ENCODE measurements at regions not wholly inside any gene's neighbourhood (a gene's known extent, or its start where the extent isn't known, plus 50 kb on each side); places are given as distances from the start of the nearest gene placed in this dataset.

DNA sequence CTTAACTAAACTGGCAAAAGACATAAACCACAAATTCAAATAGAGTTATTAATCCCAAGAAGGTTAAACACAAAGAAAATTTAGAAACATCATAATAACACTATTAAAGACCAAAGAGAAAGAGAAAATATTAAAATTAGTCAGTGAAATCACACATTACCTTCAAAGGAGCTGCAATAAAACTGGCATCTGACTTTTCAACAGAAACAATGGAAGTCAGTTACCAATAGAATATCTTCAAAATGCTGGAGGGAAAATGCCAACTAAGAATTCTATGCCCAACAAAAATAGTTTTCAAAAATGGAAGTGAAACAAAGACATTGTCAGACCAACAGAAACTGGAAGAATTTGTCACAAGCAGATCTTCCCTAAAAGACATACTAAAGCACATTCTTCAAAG is 68.7 kb upstream of the RNF7 start:
- no peak for DNase-seq (ENCODE audit: low read depth, low spot score)

DNA sequence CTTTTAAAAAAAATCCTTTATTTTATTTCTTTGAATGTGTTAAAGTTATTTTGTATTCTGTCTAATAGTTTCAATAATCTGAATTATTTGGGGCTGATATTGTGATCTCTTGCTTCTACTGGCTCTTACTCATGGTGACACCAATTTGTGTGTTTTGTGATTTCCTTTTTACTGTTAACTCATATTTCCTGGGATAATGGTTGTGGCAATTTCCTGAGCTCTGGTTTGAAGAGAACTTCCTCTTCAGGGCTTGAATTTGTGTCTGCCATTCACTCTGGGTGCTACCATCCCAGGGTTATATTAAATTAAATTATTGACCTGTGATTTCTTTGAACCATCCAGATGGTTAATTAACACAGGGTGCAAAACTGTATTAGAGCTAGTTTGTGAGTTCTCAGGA is 60.4 kb upstream of the RNF7 start:
- no peak for DNase-seq (ENCODE audit: low read depth, low spot score)

DNA sequence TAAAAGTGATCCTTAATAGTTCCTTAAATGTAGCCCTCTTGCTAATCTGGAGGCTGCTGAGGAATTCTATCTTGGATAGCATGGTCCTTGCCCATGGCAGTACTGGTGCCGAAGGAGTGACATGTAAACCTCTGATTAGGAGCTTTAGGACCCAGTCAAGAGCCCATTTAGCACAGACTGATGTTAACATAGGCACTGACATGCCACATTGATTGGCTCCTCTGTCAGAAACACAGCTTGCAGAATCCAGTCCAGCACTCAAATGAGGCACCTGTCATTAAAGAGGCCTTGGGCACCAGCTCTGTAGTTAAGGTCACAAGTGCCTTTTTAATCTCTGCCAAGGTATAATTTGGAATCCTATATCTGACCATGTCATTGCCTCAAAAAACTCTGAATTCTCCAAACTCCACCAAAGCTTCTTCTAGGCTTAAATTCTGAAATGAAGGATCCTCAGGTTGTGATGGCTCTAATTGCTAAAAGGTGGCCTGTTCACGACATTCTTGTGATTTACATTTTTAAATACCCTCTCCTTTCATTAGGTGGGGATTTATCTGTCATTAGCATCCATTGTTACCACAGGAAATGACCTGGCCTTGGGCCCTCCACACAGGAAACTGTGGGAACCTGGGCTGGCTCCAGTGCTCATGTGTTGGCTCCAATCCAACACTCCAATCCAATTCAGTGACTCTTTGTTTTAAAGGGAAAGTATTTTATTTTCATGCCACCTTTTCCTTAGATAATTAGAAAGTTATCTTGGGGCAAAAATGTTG is 57.3 kb upstream of the RNF7 start:
- peak; percentile 64 for DNase-seq (ENCODE audit: low read depth, low spot score)

DNA sequence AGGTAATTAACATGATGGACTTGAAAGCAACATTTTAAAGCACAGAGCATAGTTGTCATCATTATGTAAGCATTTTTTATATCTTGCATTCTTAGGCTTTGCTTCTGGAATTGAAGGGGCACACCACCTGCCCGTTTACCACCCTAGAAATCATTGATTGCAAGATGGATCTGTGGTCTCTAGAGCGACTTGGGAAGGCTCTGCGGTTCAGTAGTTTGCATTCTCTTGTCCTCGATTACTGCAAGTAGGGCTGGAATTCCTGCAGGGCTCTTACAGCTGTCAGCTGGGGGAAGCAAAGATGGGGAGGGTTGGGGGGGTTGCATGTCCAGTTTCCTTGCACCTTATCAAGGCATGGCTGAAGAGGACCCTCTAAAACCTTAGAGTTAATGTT is 56.7 kb upstream of the RNF7 start:
- DNase-seq (ENCODE audit: low read depth, low spot score) = no peak

DNA sequence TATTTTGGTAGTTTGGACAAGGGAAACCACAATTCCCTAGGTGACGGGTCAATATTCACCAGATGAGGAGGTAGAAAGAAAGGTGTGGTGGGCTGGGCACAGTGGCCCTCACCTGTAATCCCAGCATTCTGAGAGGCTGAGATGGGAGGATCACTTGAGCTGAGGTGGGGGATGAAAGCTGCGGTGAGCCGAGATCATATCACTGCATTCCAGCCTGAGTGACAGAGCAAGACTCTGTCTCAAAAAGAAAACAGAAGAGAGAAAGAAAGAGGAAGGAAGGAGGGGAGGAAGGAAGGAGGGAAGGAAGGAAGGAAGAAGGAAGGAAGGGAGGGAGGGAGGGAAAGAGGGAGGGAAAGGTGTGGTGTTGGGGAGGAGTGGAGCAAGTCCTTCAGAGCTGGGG is 56.1 kb upstream of the RNF7 start:
- DNase-seq (ENCODE audit: low read depth, low spot score) = no peak

DNA sequence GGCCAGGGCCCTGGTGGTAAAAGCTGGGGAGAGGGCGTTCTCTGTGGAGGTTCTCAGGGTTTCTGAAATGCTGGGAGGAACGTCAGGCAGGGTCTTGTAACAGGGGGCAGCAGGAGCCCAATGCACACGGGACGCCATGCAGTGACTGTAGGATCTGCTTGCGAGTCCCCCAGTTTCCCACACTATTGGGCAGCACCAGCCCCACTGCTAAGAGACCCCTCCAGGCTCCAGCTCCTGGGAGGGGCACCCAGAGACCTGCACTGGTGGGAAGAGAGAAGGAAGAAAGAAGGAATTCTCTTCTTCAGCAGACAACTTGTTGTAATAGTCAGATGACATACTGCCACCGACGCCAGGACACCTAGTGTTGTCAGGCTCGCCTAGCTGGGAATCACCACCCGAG is 55.2 kb upstream of the RNF7 start:
- DNase-seq (ENCODE audit: low read depth, low spot score) = no peak

DNA sequence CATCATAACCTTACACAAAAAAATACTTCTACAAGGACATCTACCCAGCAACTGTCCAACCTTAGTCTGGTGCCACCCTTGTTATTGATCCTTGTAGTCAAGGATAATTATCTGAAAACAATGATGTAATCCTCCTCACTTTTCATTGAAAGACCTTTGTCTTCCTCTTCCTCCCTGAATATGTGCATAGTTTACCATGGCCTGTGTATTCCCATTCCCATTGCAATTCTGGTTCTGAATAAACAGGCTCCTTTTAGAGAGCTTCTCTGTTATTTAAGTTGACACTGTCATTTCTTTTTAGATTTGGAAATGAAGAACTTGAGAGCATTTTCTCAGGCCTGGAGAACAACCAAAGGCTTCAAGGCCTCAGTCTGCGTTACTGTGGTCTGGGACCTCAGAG is 53.3 kb upstream of the RNF7 start:
- DNase-seq (ENCODE audit: low read depth, low spot score) = no peak

DNA sequence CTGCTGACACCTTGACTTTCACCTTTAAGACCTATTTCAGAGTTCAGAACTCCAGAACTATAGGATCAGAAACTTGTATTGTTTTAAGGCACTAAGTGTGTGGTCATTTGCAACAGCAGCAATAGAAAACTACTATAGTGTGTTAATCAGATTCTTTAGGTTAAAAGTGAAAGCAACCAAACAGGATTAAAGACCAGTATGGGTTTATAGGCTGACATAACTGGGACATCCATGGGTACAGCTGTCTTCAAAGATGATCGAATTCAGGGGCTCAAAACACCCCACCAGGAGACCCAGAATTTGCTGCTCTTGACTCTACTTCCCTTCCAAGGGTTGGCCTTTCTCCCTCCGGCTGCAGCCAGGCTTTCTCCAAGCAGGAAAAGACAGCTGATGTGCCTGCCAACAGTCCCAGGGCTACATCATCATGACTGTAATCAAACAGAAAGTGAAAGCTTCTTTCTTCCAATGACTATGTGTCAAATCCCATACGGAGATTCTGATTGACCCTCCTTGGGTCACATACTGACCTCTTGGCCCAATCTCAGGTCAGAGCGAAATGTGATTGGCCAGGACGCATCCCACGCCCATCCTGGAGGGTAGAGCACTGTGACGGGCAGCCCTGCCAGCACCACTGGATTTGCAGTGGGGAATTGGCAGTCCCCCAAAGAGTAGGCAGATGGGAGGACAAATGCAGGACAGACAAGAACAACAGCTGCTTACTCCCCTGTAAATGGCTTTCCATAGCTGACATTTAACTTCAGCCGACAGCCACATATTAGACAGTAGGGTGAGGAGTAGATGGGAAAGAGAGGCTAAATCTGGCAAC is 51.4 kb upstream of the RNF7 start:
- peak; percentile 48 for DNase-seq (ENCODE audit: low read depth, low spot score)

Measured in pulmonary artery endothelial cell (primary cell).